ENCODE measurements at regions not wholly inside any gene's neighbourhood (a gene's known extent, or its start where the extent isn't known, plus 50 kb on each side); places are given as distances from the start of the nearest gene placed in this dataset.

- no peak for TF ChIP-seq CTCF (IDR thresholded peaks at IDR 0.05)
- no peak for TF ChIP-seq POLR2A (IDR thresholded peaks at IDR 0.05)
These were observed 70.1 kb downstream of the GSC start for GRCh38 chr14:94699831-94700230.
